ENCODE measurements at regions not wholly inside any gene's neighbourhood (a gene's known extent, or its start where the extent isn't known, plus 50 kb on each side); places are given as distances from the start of the nearest gene placed in this dataset.
A peak's percentile ranks its signal among the peaks of the same experiment; 100 is the strongest.

DNA sequence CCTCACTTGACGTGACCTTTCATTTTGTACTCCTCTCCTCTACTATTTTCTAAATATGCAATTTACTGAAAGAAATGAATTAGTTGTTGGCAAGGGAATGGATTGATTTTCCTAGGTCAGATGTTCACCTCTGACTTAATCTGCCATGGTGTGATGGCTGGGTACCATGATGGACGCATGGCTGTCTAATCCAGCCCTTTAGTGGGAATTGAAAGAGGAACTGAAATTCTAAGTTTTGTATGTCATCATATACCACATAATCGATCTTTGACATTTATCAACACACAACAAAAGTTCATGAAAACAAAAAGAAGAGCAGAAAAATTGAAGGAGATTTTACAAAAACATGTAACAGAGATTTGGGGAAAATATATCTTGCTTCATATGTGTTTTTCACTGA lies 331.3 kb upstream of the SNX7 start:
- DNase-seq (ENCODE audit: low spot score) = no peak

DNA sequence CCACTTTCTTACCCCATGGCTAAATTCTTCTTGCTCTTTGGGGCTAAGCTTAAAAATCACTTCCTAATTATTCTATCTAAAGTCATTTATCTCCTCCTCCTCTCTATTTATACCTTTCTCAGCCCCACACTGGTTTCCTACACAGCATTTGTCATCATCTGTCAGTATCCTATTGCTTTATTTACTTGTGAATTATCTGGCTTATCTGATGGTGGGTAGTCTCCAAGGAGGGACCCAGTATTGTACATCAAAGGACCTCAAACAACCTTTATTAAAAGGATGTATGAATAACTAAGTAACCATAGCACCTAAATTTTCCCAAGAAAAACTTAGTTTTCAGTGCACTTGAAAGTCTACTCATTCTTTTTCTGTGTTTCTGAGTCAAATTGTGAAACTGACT lies 332.7 kb upstream of the SNX7 start:
- DNase-seq (ENCODE audit: low spot score) = no peak

DNA sequence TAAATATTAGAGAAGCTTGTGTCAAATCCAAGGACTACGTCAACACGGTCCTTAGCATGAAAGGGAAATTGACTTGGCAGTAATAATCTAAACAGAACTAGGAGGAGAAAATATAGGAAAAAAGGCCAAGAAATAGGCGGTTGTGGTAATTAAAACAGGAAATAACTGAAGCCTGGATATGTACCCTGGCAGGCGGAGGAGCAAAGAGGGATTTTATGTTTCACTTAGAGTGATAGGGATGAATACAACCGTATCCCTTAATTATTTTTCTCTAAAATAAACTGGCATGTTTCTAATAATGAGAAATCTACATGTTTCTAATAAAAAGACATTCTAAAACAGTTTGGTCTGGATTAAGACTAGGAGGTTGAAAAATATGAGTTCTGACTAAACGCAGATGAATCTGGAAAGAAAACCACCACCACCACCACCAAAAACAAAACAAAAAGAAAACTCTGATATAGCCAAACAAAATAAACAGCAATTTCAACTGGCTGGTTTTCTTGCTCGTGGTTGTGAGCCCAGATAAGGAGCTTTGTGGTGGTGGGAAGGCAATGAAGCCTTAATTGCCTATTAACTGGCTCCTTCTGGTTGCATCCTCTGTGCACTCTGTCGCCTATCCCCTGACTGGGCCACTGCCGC lies 334.2 kb upstream of the SNX7 start:
- peak; percentile 25 for DNase-seq (ENCODE audit: low spot score)

DNA sequence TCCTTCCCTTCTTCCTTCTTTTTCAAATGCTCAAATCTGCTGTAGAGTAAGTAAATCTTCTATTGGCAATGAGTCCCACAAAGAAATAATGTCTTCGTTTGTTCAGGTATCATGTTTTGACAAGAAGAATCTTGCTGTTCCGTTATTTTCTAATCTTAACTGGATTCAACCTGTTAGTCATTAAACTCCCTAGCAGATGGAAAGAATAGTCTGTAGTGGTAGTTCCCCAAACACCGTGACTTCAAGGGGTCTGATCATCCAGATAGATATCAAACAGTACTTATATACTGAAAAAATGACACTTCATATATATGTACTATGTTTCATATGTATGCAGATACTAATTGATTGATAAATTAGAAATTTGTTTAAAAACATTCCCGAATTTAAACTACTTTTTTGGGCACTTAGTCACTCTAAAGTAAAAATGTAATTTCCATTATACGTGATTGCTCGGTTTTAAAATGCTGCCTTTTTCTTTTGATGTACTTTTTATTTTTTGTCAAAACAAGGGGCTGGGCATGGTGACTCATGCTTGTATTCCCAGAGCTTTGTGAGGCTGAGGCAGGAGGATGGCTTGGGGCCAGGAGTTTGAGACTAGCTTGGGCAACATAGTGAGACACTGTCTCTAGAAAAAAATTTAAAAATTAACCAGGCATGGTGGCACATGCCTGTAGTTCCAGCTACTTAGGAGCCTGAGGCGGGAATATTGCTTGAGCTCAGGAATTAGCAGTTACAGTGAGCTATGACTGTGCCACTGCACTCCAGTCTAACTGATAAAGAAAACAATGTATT lies 335.7 kb upstream of the SNX7 start:
- DNase-seq (ENCODE audit: low spot score) = no peak

DNA sequence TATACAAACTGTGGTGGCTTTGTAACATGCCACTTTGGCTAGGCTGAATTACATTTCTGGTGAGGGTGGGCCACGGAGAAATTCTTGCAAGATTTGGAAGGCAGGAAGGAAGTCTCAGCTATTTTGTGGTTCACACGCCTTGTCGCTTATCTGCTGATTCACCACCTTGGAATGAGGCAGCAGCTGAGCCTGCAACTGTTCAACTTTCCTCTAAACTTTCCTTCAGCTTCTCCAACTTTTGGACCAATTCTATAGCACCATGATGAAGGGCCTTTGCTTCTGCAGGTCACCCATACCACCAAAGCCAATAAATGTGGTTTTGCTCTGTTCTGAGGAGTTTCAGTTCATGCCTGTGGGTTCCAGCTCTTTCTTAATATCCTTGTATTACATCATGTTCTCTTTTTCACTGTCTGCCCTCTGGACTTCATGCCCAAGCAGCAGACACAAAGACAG lies 337.6 kb upstream of the SNX7 start:
- peak; percentile 85 for DNase-seq (ENCODE audit: low spot score)

DNA sequence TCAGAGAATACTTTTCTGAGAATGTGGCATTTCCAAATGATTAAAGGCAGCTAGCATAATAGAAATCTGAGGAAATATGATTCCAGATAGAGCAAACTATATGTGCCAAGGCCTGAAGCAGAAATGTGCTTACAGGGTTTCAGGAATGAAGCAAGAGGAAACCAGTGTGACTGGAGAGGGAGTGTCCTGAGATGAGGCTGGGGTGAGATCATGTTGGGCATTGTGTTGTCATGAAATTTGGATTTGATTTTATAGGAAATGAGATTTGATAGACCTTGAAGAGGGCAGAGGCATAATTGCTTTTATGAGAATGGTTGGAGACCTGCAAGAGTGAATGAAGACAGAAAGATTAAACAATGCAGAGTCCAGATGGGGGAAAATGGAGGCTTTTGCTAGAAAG lies 338.1 kb upstream of the SNX7 start:
- DNase-seq (ENCODE audit: low spot score) = peak; percentile 68

DNA sequence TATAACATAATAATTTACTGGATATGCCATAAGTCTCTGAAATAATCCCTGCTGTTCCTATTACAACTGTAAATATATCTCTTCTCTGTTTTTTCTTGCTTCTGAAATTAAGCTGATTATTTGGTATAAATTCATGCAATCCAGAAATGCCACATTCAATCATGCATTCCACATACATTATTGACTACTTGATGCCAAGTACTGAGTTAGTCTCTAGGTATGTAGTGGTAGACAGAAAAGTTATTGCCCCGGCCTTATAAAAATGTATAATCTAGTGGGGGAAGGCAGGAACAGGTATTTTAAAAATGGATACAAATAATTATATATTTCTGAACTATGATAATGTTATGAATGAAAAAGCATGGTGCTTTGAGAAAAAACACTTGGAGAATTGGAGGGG lies 338.6 kb upstream of the SNX7 start:
- no peak for DNase-seq (ENCODE audit: low spot score)

DNA sequence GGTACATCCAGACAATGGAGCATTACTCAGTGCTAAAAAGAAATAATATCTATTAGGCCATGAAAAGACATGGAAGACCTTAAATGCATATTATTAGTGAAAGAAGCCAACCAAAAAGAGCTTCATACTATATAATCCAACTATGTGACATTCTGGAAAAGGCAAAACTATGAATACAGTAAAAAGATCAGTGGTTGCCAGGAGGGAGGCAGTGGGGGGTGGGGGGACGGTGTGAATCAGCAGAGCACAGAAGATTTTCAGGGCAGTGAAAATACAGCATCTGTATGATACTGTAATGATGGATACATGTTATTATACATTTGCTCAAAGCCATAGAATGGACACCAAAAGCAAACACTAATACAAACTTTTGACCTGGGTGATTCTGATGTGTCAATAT lies 339.4 kb upstream of the SNX7 start:
- DNase-seq (ENCODE audit: low spot score) = no peak

DNA sequence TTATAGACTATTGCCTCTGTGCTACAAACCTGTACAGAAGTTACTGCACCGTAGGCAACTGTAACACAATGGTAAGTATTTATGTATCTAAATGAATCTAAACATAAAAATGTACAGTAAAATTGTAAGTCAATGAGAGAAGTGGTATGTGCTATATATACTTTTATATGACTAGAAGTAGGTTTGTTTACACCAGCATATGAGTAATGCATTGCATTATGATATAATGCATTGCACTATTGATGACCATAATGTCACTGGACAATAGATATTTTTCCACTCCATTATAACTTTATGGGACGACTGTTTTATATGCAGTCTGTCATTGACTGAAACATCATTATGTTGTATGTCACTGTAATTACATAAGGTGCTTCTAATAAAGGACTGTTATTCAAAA lies 340.3 kb upstream of the SNX7 start:
- no peak for DNase-seq (ENCODE audit: low spot score)

DNA sequence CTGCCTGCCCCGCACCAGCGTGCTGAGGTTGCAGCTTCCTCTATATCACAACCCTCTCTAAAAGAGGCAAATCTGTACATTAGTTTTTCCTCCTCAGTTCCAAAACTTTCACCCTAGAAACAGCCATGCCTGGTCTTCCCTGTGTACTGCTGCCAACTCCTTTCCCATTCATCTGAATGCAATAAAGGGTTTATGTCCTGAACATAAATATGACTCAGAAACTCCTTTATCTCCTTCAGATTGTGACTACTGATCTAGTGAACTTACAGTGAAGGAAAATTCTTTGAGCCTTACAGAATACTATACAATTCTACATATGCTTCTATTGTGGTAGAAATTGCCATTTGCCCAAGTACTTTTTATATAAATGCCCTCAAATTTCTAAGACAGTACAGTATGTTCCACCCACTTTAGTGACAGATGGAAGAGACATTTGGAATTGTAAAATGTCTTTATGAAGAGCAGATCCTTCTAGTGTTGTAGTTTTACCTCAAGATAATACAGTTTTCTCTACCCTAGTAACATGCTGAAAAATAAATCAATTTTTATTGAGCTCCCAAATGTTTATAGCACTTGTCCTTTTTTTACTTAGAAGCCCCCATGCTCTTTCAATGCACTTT lies 345.1 kb upstream of the SNX7 start:
- no peak for DNase-seq (ENCODE audit: low spot score)

DNA sequence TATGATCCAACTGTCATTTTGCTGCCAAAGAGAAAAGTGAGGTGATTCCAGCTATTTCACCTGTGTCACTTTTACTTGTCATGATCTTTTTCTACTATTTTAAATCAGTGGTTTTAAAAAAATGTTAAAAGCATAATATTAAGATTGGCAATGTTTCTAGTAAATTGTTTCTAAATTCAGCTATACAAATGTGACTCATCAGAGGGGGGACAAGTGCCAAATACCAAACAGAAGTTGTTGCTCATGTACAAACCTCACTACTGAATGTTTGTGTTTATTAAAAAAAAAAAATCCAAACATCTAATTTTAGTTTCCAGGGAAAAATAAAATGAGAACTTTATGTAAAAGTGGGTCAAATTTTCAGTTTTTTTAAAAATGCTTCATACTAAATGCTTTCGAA lies 346.2 kb upstream of the SNX7 start:
- DNase-seq (ENCODE audit: low spot score) = peak; percentile 70

DNA sequence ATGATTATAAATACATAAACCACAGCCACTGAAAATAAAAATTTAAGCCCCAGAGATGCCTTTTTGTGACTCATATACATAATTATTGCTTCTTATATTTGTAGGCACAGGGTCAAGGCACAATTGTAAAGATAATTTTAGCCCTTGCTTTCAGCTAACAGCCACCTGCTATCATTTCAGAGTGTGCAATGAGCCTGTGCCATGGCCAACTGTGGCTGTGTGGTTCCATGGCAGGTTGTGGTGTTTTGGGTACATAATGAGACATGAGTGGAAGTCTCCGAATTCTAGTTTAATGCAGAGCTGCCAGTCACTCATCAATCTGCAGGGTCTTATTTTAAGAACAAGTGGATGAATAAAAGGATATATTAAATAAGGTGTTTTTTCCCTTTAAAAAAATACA lies 346.9 kb upstream of the SNX7 start:
- DNase-seq (ENCODE audit: low spot score) = no peak

DNA sequence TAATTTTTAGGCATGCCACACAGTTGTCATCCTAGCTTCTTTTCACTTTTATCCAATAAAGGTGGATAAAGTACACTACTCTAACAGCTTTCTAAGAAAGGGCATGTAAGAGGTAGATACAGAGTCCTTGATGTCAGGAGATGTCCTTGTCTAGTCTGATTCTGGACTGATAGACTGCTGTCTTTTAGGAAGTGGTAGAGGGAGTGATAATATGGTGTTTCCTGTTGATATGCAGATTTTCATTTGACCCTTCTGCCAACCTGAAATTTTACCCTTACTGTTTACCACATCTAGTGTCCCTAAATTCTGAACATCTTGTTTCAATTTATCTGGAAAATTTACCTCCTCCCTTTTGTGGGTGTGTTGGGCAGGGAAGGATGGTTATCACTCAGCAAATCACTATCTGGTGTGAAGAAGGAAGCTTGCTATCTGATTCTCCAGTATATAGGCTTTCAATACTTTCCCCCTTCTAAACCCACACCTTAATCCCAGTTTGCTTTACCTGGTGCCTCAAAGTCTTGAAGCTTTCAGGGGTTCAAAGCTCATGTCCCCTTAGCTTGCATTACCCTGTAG lies 354.9 kb upstream of the SNX7 start:
- no peak for DNase-seq (ENCODE audit: low spot score)

DNA sequence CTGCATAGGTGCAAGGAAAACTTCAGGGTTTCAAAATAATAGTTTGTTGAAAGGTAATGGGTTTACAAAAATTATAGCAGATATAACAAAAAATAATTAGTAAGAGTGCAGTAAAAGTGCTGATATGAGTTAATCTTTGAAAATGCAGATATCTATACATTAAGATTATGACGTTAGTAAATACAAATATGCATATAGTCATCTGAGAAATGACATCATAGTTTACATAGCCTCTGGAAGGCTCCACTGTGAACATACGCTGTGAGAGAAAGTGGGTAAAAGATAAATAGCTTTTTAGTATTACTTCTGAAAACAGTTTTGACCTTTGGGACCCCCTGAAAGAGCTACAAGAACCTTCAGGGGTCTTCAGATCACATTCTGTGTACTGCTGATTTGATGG lies 356.2 kb upstream of the SNX7 start:
- DNase-seq (ENCODE audit: low spot score) = no peak

DNA sequence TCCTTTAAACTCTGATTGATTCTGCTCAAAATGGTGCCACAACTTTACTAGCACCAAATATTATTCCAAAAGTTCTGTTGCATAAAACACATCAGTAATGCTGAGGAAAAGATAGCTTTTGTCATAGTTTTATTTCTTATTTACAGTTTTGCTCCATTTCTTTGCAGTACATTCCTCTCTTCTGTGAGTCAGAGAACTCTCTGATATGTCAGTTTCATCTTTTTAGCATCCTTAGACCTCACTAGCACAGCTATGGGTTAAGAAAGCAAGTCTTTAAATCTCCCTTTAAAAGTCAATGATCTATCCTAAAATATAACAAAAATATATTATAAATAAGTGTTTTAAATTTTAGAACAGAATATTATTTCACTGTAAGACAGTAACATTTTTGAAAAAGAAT lies 356.6 kb upstream of the SNX7 start:
- peak; percentile 7 for DNase-seq (ENCODE audit: low spot score)

DNA sequence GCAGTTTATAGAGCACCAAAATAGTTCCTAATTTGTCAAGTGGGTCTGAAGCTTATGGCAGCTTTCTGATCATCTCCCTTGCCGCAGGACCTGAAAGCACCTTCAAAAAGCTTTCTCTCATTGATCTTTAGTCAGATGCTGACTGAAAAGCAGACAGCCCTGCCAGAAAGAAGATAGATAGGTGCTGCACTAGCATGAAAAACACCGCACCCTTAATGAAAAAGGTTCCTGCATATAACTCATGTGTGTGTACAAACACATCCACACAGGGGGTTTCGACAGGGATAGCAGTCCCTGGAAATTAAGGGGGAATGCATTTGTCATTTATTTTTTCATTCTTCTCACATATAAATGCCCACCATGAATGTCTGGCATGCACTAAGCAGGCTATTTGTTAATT lies 361.7 kb upstream of the SNX7 start:
- DNase-seq (ENCODE audit: low spot score) = no peak

DNA sequence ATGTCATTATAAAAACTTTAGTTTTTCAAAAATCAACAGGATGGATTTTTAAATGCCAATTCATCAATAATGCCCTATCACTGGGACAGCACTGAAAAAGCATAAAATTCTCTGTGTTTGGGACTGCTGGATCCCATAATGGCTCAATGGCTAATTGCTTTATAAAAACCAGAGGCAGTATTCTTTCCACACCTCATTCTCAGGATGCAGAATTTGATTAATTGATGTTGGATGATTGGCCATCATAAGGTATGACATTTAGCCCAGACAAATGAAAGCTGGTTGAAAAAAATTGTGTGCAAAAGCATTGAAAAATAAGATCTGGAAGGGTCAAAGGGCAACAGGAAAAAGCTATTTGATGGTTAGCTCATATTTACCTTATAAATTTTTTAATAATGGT lies 362.2 kb upstream of the SNX7 start:
- DNase-seq (ENCODE audit: low spot score) = no peak

DNA sequence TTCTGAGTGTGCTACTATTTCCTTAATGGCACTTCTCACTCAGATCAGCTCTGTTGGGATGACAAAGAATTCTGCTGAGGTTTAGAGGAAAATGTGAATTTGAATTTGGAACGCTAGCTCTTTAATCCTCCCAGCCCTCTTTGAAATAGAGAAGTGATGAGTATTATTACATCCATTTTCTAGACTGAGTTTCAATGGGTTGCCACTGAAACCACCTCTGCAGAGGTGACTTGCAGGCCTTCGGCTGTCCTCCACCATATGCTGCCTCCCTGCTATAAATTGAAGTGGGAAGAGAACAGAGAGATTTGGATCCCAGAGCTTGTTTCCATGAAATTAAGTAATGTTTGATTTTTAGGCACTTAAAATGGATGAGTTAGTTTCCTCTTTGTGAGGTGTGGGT lies 363.2 kb upstream of the SNX7 start:
- DNase-seq (ENCODE audit: low spot score) = no peak

DNA sequence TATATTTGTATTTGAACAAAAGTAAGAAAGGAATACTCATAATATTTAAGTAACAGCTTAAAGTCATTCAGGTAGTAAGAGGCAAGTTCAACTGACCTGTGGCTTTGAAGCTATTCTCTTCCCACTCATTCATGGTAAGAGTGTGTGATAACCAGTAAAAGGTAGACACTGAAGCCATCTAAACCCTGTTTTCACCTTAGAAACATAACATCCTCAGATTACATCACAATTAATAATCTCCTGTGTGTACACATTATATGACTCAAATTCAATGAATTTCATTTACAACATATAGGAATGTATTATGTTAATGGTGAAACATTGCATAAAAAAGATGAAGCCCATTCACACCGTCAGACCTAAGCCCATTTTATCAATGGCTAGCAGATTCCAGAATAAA lies 364.8 kb upstream of the SNX7 start:
- no peak for DNase-seq (ENCODE audit: low spot score)

DNA sequence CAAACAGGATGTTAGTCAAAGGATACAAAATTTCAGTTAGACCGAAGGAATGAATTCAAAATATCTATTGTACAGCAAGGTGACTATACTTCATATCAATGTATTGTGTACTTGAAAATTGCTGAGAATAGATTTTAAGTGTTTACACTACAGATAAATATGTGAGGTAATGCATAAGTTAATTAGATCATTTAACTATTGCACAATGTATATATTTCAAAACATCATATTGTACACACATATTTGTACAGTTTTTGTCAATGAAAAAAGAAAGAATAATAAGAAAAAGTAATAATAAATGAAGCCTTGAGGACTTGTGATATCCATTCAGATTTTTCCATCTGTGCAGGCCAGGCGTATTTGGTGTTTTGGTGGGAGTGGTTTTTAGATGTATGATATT lies 367.4 kb upstream of the SNX7 start:
- no peak for DNase-seq (ENCODE audit: low spot score)

DNA sequence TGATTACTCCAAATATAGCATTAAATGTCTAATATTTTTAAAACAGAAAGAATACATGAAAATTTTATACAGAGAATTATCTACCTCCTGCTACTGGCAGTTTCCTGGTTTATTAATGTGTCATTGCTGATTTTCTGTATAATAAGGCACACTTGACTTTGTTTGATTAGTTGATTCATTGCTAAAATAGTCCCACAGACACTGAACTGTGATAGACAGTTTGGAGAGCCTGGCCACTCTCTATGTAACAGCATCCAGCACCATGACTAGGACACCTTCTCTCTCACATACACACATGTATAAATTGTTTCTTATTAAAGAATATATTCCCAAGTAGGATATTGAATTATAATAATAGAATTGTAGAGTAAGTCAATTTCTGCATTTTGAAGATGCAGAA lies 368.5 kb upstream of the SNX7 start:
- DNase-seq (ENCODE audit: low spot score) = no peak

DNA sequence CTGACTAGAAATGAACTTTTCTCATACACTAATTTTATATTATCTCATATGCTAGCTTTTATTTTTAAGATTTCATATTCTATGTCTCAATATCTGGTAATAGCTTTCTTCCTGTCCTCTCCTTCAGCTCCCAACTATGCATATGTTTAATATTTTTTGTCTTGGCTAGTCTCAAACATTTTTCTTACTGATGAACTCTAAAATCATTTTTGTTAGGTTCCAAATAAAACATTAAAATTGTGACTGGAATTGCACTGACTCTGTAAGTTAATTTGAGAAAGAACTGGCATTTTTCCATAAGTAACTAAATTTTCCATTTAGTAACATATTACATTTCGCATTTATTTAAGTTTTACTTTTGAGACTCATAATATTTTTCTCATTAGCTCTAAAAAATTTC lies 368.5 kb upstream of the DPYD start:
- no peak for DNase-seq (ENCODE audit: low spot score)

DNA sequence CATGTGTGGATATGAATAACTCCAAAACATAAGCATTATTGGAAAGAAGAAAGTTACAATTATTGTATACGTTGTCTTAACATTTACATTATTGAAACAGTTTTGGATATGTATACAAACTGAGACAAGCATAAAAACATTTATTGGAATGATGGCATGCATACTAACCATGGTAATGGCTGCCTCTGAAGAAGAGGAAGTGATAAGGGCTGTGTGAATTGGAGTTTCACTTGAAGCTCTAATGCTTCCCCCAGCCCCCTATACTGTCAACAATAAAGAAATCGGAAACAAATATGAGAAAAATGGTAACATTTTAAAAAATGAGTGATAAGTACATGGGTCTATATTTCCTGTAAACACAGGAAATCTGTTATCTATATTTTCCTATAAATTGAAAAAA lies 367.7 kb upstream of the DPYD start:
- no peak for DNase-seq (ENCODE audit: low spot score)

All from AG08395 (cell line).